ENCODE measurements at regions not wholly inside any gene's neighbourhood (a gene's known extent, or its start where the extent isn't known, plus 50 kb on each side); places are given as distances from the start of the nearest gene placed in this dataset.
"Not testable (repeated sequence)": the region's sequence is repeated elsewhere in the genome, so short reads cannot be mapped to it uniquely, and the experiment has no call there.

DNA sequence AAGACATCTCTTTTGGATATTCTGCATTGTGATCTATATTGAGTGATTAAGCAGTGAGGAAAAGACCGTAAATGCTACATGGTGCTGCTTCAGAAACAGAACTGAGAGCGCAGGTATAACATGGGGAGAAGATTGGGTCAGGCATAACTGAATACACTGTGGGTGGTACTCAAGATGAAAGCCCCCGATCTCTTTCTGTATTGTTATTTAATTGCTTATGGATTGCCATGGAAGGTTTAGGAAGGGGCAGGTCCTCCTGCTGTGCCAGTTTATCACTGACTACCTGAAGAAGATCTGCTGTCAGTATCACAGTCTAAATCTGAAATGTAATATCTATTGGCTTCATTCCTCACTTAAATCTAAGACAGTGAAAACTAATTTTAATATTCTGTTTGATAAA is 1568.7 kb upstream of the CELF4 start:
- no peak for FAIRE-seq
- Histone ChIP-seq H3K4me3 (ENCODE audit: low read depth, low read length) (no peak overlapping the region), H3K36me3 (ENCODE audit: control insufficient read depth, insufficient read depth, low read length) (no peaks in the 10 kb centered on the region), H3K27me3 (ENCODE audit: control insufficient read depth, insufficient read depth, low read length) (no peaks in the 10 kb centered on the region)
- TF ChIP-seq CTCF (IDR thresholded peaks at IDR 0.05; ENCODE audit: insufficient read depth, low read length, severe bottlenecking), result no peak
- DNase-seq (ENCODE audit: low read depth), result no peak

GRCh38 chr18:39127538-39127937 is 1561.9 kb upstream of the CELF4 start:
- FAIRE-seq; H3K36me3 ChIP-seq (ENCODE audit: control insufficient read depth, insufficient read depth, low read length); DNase-seq (ENCODE audit: low read depth); H3K27me3 ChIP-seq (ENCODE audit: control insufficient read depth, insufficient read depth, low read length); H3K4me3 ChIP-seq (ENCODE audit: low read depth, low read length): not testable (repeated sequence)

DNA sequence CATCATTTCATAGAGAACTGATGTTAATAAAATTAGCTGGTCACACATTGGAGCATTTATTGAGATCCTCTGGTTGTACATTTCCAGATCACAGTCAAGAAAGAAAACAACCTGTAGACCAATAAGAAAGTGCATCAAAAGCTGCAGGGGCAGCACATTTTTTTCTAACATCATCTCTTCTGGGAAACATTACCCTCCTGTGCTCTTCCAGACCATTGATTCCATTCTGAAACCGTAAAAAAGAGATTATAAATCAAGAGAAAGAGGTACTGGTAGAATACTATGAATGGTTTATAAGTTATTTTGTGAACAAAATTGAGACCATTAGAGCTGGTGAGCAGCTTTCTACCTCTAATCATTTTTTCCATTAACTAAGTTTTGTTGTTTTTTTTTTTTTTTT is 1548.2 kb upstream of the CELF4 start:
- H3K4me3 ChIP-seq (ENCODE audit: low read depth, low read length), result no peak overlapping the region
- no peak for TF ChIP-seq CTCF (IDR thresholded peaks at IDR 0.05; ENCODE audit: insufficient read depth, low read length, severe bottlenecking)
- H3K36me3 ChIP-seq (ENCODE audit: control insufficient read depth, insufficient read depth, low read length), result no peaks in the 10 kb centered on the region
- FAIRE-seq, result no peak
- no peak for DNase-seq (ENCODE audit: low read depth)
- no peaks in the 10 kb centered on the region for H3K27me3 ChIP-seq (ENCODE audit: control insufficient read depth, insufficient read depth, low read length)

DNA sequence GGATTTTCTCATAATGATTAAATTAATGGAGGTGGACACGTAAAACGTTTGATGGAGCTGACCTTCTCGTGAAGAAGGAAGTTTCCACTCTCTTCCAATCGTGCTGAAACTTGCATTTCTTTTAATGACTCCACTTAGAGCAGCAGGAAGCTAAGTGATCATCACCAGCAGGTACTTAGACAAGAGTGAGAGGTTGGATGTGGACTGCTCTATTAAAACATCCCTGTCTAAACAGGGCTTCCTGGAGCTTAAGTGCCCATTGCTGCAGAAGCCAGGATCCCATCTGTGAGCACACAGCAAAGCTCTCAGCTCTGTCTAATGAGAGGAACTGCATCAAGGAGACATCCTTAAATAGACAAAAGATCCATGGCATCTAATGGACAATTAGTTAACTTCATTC is 1539.5 kb upstream of the CELF4 start:
- FAIRE-seq (no peak), DNase-seq (ENCODE audit: low read depth) (no peak)
- Histone ChIP-seq H3K27me3 (ENCODE audit: control insufficient read depth, insufficient read depth, low read length) (no peaks in the 10 kb centered on the region), H3K36me3 (ENCODE audit: control insufficient read depth, insufficient read depth, low read length) (no peaks in the 10 kb centered on the region), H3K4me3 (ENCODE audit: low read depth, low read length) (no peak overlapping the region)
- TF ChIP-seq CTCF (IDR thresholded peaks at IDR 0.05; ENCODE audit: insufficient read depth, low read length, severe bottlenecking), result no peak

- FAIRE-seq, result no peak
- TF ChIP-seq CTCF (IDR thresholded peaks at IDR 0.05; ENCODE audit: insufficient read depth, low read length, severe bottlenecking), result no peak
- H3K36me3 ChIP-seq (ENCODE audit: control insufficient read depth, insufficient read depth, low read length), result no peaks in the 10 kb centered on the region
- DNase-seq (ENCODE audit: low read depth), result no peak
- H3K4me3 ChIP-seq (ENCODE audit: low read depth, low read length), result no peak overlapping the region
- H3K27me3 ChIP-seq (ENCODE audit: control insufficient read depth, insufficient read depth, low read length), result no peaks in the 10 kb centered on the region
Measured at GRCh38 chr18:39072970-39073369, 1507.4 kb upstream of the CELF4 start.

DNA sequence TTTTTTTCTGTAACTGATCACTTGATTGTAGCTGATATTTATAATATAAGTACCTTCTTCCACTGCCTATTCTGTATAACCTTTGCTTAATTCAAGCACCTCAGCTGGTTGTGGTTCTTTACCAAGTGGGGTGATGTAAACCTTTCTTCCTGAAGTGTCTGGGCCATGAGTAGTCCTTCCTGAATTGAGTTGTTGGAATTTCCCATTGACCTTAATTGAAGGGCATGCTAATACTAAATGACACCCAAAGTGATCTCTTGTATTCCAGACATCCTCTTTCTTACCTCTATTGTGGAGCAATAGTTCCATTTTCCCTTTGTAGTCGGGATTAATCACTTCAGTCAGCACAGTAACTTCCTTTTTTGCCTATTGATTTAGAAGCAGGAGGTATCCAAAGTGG is 1496.8 kb upstream of the CELF4 start:
- Histone ChIP-seq H3K4me3 (ENCODE audit: low read depth, low read length) (no peak overlapping the region), H3K27me3 (ENCODE audit: control insufficient read depth, insufficient read depth, low read length) (no peaks in the 10 kb centered on the region), H3K36me3 (ENCODE audit: control insufficient read depth, insufficient read depth, low read length) (no peaks in the 10 kb centered on the region)
- DNase-seq (ENCODE audit: low read depth) (peak; percentile 69), FAIRE-seq (no peak)
- no peak for TF ChIP-seq CTCF (IDR thresholded peaks at IDR 0.05; ENCODE audit: insufficient read depth, low read length, severe bottlenecking)

Measured in bronchial epithelial cell (primary cell).